NCI-H2171 (cell line): ENCODE measurements at regions not wholly inside any gene's neighbourhood (a gene's known extent, or its start where the extent isn't known, plus 50 kb on each side); places are given as distances from the start of the nearest gene placed in this dataset.
"Not testable (repeated sequence)": the region's sequence is repeated elsewhere in the genome, so short reads cannot be mapped to it uniquely, and the experiment has no call there.

Experiments used
- DNase-seq: peaks from one replicate; lab custom pipeline; 2025; lab: John Stamatoyannopoulos, UW

DNA sequence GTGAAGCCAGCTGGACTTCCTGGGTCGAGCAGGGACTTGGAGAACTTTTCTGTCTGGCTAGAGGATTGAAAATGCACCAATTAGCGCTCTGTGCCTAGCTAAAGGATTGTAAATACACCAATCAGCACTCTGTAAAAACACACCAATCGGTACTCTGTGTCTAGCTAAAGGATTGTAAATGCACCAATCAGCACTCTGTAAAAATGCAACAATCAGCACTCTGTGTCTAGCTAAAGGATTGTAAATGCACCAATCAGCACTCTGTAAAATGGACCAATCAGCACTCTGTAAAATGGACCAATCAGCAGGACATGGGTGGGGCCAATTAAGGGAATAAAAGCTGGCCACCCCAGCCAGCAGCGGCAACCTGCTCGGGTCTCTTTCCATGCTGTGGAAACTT is 97.3 kb upstream of the GALNT15 start:
- DNase-seq: not testable (repeated sequence)

DNA sequence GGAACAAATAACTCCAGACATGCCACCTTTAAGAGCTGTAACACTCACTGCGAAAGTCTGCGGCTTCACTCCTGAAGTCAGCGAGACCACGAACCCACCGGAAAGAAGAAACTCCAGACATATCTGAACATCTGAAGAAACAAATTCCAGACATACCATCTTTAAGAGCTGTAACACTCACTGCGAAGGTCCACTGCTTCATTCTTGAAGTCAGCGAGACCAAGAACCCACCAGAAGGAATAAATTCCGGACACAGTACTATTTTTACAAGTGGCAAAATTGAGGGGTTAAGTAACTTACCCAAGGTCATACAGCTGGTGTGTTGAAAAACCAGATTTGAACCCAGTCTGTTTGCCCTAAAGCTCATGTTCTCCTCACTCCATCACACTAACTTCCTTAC is 96.8 kb upstream of the GALNT15 start:
- not testable (repeated sequence) for DNase-seq

DNA sequence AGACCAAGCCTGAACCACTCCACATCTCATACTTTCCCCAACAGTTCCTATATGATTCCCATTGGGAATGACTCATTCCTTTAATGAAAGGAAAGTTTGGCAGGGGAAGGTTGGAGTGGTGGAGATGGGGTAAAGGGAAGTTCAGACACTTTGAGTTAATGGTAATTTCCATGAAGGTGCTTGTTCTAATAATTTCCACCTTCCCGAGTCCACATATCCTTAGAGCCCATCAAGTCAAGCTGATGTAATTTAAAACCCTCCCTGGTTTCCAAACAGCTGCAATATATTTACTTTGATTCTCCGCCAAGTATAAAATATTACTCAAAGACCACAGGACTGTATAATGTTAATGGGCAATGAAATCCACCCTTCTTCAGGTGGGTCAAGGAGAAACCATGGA is 95.0 kb upstream of the GALNT15 start:
- no peak for DNase-seq

DNA sequence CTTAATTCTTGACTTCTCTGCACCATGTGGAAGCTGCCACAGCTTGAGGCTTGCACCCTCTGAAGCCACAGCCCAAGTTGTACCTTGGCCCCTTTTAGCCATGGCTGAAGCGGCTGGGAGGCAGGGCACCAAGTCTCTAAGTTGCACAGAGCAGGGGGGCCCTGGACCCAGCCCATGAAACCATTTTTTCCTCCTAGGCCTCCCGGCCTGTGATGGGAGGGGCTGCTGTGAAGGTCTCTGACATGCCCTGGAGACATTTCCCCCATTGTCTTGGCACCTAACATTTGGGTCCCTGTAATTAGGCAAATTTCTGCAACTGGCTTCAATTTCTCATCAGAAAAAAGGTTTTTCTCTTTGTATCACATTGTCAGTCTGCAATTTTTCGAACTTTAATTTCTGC is 92.8 kb upstream of the GALNT15 start:
- no peak for DNase-seq

DNA sequence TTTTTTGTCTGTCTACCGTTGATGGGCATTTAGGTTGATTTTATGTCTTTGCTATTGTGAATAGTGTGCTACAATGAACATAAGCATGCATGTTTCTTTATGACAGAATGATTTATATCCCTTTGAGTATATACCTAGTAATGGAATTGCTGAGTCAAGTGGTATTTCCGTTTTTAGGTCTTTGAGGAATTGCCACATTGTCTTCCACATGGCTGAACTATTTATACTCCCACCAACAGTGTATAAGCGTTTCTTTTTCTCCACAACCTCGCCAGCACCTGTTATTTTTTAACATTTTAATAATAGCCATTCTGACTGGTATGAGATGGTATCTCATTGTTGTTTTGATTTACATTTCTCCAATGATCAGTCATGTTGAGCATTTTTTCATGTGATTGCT is 89.6 kb upstream of the GALNT15 start:
- DNase-seq: no peak

DNA sequence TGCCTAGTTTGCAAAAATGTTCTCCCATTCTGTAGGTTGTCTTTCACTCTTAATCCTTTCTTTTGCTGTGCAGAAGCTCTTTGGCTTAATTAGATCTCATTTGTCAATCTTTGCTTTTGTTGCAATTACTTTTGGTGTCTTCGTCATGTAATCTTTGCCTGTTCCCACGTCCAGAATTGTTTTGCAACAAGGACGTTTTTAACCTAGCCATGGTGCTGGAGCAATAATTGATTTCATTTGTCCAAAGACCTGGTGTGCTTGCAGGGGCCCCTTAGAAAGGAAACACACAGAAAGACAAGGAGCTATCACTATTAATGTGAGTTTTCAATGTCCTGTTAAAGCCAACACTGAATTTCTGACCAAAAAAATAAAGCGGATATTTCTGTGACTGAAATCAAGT is 89.1 kb upstream of the GALNT15 start:
- no peak for DNase-seq

DNA sequence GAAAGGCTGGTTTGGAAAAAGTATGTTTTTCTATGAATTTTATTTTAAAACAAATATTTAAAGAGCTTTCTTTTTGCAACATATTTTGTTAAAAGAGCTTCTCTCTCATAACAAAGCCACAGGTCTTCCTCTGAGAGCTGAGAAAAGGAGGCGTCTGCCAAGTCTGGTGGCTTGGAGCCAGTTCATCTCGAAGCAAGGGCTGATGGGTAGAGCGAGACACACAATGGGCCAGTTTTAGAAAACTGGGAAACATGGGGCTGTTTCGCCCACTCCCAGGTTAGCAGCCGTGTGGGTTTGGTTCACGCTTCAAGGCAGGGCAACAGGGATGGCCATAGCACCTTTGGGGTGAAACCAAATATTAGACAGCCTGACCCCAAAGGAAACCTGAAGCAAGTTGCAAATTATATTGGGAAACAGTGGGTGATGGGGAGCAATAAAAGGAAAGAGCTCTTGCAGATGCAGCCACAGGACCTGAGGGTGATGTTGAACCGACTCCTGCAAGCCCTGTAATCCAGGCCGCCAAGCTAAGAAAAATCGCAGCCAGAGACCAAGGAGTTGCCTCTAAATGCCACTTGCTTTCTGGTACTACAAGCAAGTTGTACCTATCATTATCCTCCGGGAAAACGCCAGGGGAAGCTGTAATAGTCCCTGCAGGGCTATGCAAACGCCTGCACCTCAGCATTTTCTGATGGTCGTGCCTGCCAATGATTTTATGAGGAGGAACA is 88.4 kb upstream of the GALNT15 start:
- no peak for DNase-seq

DNA sequence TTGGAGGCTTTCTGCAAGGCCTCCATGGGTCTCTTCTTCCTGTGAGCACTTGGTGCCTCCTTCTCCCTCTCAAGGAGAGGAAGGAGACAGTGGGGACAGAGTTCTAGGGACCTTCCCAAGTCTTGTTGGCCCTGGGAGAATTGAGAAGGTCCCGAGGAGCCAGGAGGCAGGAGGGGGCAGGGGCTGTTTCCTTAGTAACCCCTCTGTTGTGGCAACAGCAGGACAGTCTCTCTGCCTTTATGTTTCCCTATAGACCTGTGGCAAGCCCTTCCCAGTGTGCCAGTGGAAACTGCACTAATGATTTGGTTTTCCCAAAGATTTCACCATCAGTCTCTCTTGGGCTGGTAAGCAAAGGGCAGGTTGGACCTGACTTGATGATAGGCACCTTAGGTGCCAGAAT is 87.8 kb upstream of the GALNT15 start:
- DNase-seq: no peak

DNA sequence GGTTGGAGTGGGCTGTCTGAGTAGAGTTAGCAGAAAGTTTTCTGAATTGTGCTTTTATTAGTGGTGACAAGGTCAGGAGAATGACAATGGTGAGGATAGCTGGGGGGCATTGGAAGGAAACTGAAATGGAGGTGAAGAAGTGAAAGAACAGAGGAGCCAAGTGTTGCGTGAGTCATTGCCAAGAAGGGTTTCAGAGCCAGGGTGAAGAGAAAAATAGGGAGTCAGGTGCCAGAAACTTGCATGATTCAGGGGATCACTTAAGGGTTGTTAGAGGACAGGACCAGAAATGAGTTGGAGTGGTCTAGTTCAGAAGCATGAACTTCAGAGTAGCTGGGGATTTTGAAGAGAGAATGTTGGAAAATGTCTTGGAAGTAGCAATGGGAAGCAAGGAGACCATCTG is 86.0 kb upstream of the GALNT15 start:
- DNase-seq: no peak

DNA sequence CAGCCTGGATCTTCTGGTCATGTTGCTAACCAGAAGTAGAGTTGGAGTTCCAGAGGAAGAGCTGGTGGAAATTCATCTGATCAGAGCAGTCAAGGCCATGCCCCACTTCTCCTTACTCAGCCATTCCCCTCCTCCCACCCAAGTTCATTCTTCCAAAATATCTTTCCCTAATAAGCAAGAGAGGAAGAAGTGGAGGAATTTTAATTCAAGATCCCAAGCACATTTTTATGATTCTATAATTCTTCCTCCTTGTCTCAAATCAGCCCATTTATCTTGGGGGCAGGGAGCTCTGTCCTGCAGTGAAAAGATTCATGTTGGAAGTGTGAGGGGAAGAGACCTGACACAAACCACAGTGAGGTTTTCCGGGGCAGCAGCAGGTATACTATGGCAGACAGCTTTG is 85.0 kb upstream of the GALNT15 start:
- DNase-seq: no peak

DNA sequence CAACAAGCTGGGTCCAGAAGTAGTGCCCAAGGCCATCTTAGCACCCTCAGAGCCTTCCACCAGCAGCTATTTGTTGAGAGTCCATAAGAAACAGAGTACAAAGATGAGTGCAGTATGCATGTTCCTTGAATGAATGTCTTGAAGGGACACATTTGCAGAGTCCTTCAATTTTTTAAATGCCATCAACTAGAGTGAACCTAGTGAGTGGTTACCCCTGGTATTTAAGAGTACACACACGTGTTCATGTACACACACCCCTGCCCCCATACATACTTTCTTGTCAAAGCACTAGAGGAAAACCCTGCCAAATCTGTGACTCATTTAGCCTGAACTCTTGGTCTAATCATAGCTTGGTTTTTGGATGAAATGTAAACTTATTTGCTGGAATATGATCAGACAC is 84.5 kb upstream of the GALNT15 start:
- DNase-seq: no peak

DNA sequence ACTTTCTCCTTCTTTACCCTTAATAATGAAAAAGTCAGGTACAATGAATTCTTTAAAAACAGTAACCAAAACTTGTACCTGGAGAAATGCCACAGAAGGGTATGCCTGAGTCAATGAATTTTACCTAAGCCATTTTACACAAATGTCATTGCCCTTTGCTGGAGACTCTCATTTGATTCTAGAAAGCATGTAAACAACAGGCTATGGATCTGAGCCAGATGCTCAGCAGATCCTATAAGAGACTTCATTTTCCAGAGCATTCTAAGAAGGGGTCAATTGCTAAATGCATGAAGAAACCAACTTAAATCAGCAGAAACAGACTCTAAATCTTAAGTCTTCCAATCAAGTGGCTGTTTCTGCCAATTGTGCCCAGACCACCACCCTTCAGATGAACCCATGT is 83.8 kb upstream of the GALNT15 start:
- DNase-seq: no peak

DNA sequence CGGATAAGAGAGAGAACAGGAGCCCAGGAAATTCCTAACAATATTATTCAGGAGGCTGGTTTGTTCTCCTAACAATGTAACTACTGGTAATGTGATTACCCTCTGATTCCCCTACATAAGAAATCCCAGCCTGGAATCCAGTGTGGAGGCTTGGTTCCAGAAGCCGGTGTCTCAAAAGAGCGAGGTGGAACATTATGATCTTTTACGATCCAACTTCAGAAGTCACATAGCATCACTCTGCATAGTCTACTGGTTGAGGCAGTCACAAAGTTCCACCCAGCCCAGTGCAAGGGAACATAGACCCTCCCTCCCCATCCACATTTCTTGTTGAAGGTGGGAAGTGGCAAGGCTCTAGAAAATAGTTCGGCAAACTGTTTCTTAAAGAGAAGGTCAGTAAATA is 81.6 kb upstream of the GALNT15 start:
- no peak for DNase-seq

DNA sequence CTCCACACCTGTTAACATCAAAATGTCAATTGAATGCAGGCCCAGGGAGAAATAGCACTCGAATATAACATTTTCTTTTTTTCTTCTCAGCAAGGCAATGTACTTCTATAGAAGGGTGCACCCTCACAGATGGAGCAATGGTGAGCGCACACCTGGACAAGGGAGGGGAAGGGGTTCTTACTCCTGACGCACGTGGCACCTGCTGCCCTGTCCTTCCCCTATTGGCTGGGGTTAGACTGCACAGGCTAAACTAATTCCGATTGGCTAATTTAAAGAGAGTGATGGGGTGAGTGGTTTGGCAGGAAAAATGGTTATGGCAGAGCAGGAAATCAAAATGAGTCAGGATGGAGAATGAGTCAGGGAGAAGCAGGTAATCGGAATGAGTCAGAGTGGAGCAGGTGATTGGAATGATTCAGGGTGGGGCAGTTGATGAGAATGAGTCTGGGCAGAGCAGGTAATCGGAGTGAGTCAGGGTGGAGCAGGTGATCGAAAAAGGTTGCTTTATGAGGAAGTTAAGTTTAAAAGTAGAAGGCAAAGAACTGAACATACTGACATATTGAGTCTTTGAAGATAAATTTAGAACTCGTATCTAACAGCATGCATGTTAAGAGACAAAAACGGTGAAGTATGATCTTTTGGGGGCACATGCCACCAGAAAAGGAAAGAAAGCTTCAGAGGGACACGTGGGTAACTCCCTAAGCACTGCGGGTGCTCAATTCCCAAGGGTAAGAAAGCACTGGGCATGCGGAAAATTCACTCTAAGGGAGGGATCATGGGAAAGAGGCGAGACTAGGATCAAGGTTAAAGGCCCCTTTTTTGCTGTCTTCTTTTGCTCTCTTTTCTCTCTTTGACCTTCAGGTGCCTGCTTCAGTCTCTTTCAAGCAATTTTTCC is 72.9 kb upstream of the GALNT15 start:
- no peak for DNase-seq

DNA sequence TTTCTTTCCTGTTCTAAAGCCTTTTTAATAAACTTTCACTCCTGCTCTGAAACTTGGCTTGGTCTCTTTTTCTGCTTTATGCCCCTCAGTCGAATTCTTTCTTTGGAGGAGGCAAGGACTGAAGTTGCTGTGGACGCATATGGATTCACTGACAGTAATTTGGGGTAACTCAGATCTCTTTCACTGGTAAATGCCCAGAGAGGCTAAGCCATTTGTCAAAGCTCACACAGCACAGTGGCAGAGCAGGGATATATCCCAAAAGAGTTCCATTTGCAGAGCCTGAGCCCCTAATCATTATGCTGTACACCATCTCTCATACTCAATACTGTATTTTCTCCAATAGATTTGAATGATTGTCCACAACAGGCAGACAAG is 72.3 kb upstream of the GALNT15 start:
- no peak for DNase-seq

DNA sequence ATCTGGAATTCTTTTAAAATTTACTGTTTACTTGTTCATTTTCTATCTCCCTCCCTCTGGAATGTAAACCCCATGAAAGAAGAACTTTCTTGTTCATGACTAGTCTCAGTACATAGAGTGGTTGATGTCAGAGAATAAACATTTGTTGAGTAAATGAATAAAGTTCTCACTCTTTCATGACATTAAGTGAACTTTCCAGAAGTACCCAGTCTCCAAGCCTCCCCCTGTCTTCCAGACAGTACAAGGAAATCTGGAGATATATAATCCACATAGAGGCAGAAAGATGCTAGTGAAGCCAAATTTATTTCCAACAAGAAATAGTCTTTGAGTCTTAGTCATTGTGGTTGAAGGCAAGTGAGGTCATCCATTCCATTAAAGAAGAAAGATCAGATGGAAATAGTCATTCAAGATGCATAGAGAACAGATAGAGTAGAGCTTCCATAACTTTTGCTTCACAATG is 71.5 kb upstream of the GALNT15 start:
- DNase-seq: no peak

DNA sequence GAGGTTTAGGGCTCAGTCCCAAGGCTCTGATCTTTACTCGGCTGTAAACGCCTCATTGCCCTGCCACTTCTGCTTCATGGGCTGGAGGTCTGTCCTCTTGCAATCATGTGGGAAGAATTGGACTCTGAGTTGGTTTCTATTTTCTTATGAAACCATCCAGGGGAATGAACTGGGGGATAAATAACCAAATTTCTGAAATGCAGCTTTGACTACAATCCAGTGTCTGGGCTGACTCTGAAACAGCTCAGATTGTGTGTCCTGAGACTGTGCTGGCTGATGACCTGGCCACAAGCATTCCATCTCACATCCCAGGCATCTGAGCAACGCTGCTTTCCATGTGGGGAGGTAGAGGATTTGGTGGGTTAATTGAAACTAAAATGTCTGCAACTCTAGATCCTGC is 71.0 kb upstream of the GALNT15 start:
- no peak for DNase-seq

DNA sequence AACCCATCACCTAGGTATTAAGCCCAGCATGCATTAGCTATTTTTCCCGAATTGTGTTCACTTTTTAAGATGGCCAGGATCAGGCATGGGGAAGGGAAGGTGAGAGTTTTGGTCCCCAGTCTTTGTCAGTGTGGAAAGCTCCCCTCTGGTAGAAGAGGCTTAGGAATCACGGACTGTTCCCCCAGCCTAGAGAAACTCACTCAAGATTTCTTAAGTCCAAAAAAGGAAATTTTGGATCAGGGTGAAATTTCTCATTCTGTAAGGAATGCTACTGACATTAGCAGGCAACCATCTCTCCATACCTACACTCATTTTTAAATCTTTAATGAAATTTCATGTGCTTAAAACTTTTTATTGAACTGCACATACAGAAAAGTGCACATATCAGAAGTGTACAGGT is 70.3 kb upstream of the GALNT15 start:
- no peak for DNase-seq

DNA sequence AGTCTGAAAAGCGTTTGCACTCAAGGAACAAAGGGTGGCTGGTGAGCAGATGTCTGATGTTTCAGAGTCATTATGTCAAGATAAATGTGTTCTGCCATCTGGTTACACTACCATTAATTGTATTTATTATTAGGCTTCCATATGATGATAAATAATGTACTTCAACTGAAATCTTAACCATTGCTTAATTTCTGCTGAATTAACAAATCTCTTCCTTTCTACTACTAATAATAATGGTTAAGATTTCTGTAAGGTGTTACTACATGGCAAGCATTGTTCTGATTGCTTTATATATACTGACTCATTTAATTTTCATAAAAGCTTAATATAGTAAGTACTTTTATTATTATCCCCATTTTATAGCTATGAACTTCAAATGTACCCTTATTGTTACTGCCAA is 68.4 kb upstream of the GALNT15 start:
- DNase-seq: peak; percentile 35

DNA sequence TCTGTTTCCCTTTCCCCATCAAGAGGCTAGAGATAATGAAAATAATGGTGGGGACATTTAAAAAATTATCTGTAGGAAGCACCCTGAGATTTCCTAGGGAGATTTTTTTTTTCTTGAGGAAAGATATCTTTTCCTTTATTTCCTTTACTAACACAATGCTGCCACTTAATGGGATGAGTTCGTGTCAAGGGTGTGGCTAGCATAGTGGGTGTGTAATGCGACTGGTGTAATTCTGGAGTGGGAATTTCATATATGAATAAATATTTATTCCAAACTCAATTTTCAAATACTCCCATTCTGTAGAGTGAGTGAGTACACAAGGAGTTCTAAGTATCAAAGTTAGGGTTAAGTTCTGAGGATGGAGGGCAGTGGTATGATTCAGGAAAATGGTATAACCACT is 66.1 kb upstream of the GALNT15 start:
- no peak for DNase-seq

DNA sequence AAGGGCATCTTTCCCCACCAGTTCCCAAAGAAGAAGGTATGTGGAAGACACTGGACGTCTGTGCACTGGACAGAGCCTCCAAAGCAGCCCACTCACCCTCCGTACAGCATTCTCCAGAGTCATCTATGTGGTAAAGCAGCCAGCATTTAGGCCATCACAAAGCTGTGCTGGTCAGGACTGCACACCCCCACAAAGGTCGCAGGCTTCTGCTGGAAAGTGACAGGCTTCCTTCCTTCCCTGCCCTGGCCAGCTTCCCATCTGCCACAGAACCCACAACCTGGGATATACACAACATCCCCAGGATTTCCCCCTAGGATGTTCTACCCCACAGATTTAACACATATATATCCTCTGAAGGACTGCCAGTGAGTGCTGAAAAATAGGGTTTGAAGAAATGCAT is 64.6 kb upstream of the GALNT15 start:
- no peak for DNase-seq

DNA sequence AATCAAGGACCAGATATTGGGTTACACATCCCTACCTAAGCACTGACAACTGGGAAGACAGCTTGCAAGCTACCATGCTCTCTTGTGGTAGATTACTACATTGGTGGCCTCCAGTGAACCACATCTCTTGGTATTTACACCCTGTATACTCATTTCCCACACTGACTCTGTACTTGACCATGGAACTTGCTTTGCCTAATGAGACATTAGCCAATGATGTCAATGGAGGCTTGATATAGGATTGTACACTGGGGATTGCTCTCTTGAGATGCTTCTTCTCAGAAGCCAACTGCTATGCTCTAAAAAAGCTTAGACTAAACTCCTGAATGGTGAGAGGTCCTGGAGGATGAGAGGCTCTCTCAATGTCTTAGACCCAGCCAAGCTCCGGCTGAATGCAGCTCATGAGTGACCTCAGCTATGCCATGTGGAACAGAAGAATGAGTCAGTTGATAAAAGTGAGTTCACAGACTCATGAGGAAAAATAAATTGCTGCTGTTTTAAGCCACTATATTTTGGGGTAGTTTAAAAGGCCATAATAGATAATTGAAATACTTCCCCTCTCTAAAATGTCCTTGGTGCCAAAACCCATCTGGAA is 61.5 kb upstream of the GALNT15 start:
- no peak for DNase-seq

DNA sequence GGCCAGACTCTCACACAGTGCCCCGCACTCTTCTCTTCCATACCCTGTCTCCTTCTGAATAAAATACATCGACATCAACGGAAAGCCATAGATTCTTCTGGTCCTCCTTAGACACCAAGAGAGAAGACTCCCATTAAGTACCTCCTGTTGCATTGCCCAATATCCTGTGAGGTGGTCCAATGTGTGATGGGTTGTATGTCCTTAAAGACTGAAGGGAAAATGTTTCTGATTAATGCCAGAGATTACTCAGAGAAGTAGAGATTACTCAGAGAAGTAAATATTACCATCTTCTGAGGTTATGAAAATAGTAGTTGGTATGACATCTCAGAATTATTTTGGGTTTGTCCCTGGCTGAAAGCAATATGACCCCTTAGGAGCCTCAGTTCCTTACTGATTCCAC is 60.8 kb upstream of the GALNT15 start:
- DNase-seq: no peak
